ENCODE measurements at regions not wholly inside any gene's neighbourhood (a gene's known extent, or its start where the extent isn't known, plus 50 kb on each side); places are given as distances from the start of the nearest gene placed in this dataset.
"Not testable (repeated sequence)": the region's sequence is repeated elsewhere in the genome, so short reads cannot be mapped to it uniquely, and the experiment has no call there.

DNA sequence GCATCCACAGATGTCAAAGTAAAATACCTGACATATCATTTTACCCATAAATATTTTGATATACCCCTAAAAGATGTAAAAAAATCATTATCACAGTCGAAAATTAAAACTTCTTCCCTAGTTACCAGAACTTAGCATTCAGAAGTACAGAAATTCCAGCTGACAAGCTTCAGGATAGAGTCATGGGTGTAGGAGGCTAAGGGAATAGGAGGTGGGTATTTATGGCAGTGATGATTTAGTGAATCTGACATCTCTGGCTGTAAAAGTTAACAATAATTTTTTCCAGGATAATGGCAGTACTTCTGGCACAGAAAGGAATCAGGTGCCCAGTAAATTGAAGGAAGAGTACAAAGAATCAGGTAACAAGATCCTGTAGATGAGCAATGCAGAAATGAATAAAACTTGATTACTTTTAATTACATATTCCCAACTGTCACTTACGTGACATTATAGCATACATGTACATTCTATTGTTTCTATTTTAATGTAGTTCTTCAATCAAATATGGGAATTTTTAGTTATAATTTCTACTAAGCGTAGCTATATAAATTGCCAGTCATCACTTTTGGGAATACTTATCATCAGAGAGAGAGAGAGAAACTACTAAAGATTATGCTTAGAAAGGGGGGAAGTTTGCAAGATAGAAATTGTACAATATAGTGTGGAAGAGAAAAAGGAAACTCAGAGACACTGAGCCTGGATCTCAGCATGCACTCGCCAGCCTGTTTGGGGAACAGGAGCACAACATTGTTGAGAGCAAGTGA, 143.4 kb downstream of the TMEM144 start:
- ChIA-PET POLR2A (no interaction called here), SMC1A (ENCODE audit: uncharacterized antibody, unreplicated experiment) (no interaction called here), RAD21 (ENCODE audit: unreplicated experiment) (no interaction called here), CTCF (no interaction called here)
- intact Hi-C loops (cut with micrococcal nuclease; ENCODE audit: unreplicated experiment) (no loop called here), in situ Hi-C loops (cut with MboI) (no loop called here)
- 19% methylated on average over 4 of the region's 4 CpGs for WGBS (ENCODE audit: insufficient coverage, insufficient replicate concordance, low lambda C conversion rate, missing lambda C conversion rate)
- Histone ChIP-seq H3K4me2 (ENCODE audit: control insufficient read depth, insufficient read depth) (no peak overlapping the region), H3K4me1 (ENCODE audit: control insufficient read depth, insufficient read depth, low read length) (no peaks in the 10 kb centered on the region), H3K27me3 (replicated peaks in 1 of 2; ENCODE audit: control insufficient read depth in 2 of 2, insufficient read depth in 2 of 2, low read length in 1 of 2) (no peaks in the 10 kb centered on the region), H3K4me3 (no peak overlapping the region), H2AFZ (ENCODE audit: control insufficient read depth, low read depth, low read length) (no peak overlapping the region), H3K9me3 (replicated peaks; ENCODE audit: control insufficient read depth, insufficient read depth, low read length) (no peaks in the 10 kb centered on the region), H3K79me2 (ENCODE audit: control insufficient read depth, insufficient read depth, low read length) (no peaks in the 10 kb centered on the region), H3K9ac (ENCODE audit: control insufficient read depth, insufficient read depth, low read length) (no peak overlapping the region), H3K36me3 (ENCODE audit: control insufficient read depth in 2 of 2, insufficient read depth in 2 of 2, low read length in 1 of 2) (no peaks in the 10 kb centered on the region), H3K27ac (ENCODE audit: control insufficient read depth, insufficient read depth) (no peak overlapping the region), H4K20me1 (ENCODE audit: control insufficient read depth, insufficient read depth) (no peaks in the 10 kb centered on the region)
- no TSS peak for BruUV-seq (replicated peaks)
- ATAC-seq (no peak), DNase-seq (ENCODE audit: low read depth, low spot score) (no peak), FAIRE-seq (no peak)
- TF ChIP-seq ZNF622 (IDR thresholded peaks at IDR 0.05) (no peak), ZNF384 (IDR thresholded peaks at IDR 0.05; ENCODE audit: borderline replicate concordance, low read depth, low read length) (no peak)

DNA sequence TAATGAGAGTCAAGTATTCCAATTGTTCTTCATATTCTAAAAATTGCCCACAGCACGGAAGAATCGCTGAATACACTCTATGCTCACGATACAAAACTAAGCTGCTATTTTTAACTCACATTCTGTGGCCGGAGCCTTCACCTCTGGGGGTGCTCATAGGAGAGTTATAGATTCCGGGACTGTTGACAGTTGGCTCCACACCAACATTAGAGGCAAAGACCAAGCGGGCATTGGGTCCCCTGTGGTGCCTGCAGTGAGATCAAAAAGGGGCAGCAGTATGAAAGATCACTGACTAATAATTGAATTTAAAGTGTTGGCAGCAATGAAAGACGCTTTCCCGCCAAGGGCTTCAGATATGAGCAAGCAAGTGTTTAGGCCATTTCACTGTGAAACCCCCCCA, 146.0 kb downstream of the TMEM144 start:
- TF ChIP-seq SRF (IDR thresholded peaks at IDR 0.05; ENCODE audit: low read depth in 2 of 2, low read length in 2 of 2) (no peak), BACH1 (IDR thresholded peaks at IDR 0.05; ENCODE audit: borderline replicate concordance) (no peak), CBX5 (IDR thresholded peaks at IDR 0.05; ENCODE audit: low read depth) (no peak), TBL1XR1 (IDR thresholded peaks at IDR 0.05; ENCODE audit: low read depth, low read length) (no peak), ZBED1 (IDR thresholded peaks at IDR 0.05; ENCODE audit: borderline replicate concordance) (no peak), EP300 (IDR thresholded peaks at IDR 0.05; ENCODE audit: borderline replicate concordance in 1 of 2, control insufficient read depth in 1 of 2, low read depth in 2 of 2, low read length in 2 of 2) (no peak)
- Histone ChIP-seq H4K20me1 (ENCODE audit: control insufficient read depth, insufficient read depth) (no peaks in the 10 kb centered on the region), H3K4me2 (ENCODE audit: control insufficient read depth, insufficient read depth) (no peak overlapping the region), H3K79me2 (ENCODE audit: control insufficient read depth, insufficient read depth, low read length) (no peaks in the 10 kb centered on the region), H3K36me3 (ENCODE audit: control insufficient read depth in 2 of 2, insufficient read depth in 2 of 2, low read length in 1 of 2) (no peaks in the 10 kb centered on the region), H3K4me1 (ENCODE audit: control insufficient read depth, insufficient read depth, low read length) (no peaks in the 10 kb centered on the region), H3K9me3 (replicated peaks; ENCODE audit: control insufficient read depth, insufficient read depth, low read length) (no peaks in the 10 kb centered on the region), H3K27ac (ENCODE audit: control insufficient read depth, insufficient read depth) (no peak overlapping the region), H3K27me3 (replicated peaks in 1 of 2; ENCODE audit: control insufficient read depth in 2 of 2, insufficient read depth in 2 of 2, low read length in 1 of 2) (no peaks in the 10 kb centered on the region), H3K4me3 (no peak overlapping the region), H2AFZ (ENCODE audit: control insufficient read depth, low read depth, low read length) (no peak overlapping the region), H3K9ac (ENCODE audit: control insufficient read depth, insufficient read depth, low read length) (no peak overlapping the region)
- DNase-seq (ENCODE audit: low read depth, low spot score): no peak
- BruUV-seq (replicated peaks): no TSS peak
- 34% methylated on average over 8 of the region's 8 CpGs for WGBS (ENCODE audit: insufficient coverage, insufficient replicate concordance, low lambda C conversion rate, missing lambda C conversion rate)
- ChIA-PET RAD21 (ENCODE audit: unreplicated experiment) (no interaction called here), CTCF (no interaction called here), SMC1A (ENCODE audit: uncharacterized antibody, unreplicated experiment) (no interaction called here), POLR2A (no interaction called here)
- ATAC-seq: no peak
- intact Hi-C loops (cut with micrococcal nuclease; ENCODE audit: unreplicated experiment): no loop called here
- no peak for FAIRE-seq
- in situ Hi-C loops (cut with MboI): no loop called here

GRCh38 chr4:158367932-158368441, 153.7 kb upstream of the RXFP1 start:
- FAIRE-seq; H3K4me1 ChIP-seq (ENCODE audit: control insufficient read depth, insufficient read depth, low read length); H3K27ac ChIP-seq (ENCODE audit: control insufficient read depth, insufficient read depth); DNase-seq (ENCODE audit: low read depth, low spot score); H2AFZ ChIP-seq (ENCODE audit: control insufficient read depth, low read depth, low read length); ATAC-seq; H3K9me3 ChIP-seq (replicated peaks; ENCODE audit: control insufficient read depth, insufficient read depth, low read length); H3K27me3 ChIP-seq (replicated peaks in 1 of 2; ENCODE audit: control insufficient read depth in 2 of 2, insufficient read depth in 2 of 2, low read length in 1 of 2); RAD21 ChIA-PET (ENCODE audit: unreplicated experiment); in situ Hi-C loops (cut with MboI); intact Hi-C loops (cut with micrococcal nuclease; ENCODE audit: unreplicated experiment); POLR2A ChIA-PET; SMC1A ChIA-PET (ENCODE audit: uncharacterized antibody, unreplicated experiment); H3K4me3 ChIP-seq; CTCF ChIA-PET; BruUV-seq (replicated peaks); H3K9ac ChIP-seq (ENCODE audit: control insufficient read depth, insufficient read depth, low read length); H4K20me1 ChIP-seq (ENCODE audit: control insufficient read depth, insufficient read depth); H3K36me3 ChIP-seq (ENCODE audit: control insufficient read depth in 2 of 2, insufficient read depth in 2 of 2, low read length in 1 of 2); H3K79me2 ChIP-seq (ENCODE audit: control insufficient read depth, insufficient read depth, low read length); H3K4me2 ChIP-seq (ENCODE audit: control insufficient read depth, insufficient read depth): not testable (repeated sequence)
- 69% methylated on average over 7 of the region's 9 CpGs for WGBS (ENCODE audit: insufficient coverage, insufficient replicate concordance, low lambda C conversion rate, missing lambda C conversion rate)

All from GM12878 (cell line).